Adipocyte (in vitro differentiated cells): ENCODE measurements at regions not wholly inside any gene's neighbourhood (a gene's known extent, or its start where the extent isn't known, plus 50 kb on each side); places are given as distances from the start of the nearest gene placed in this dataset.

Source experiments
- DNase-seq: peaks from one replicate; pipeline ENCODE4 v3.0.0-alpha.2; 2015; ENCODE audit warnings: low read depth
- H3K27me3 ChIP-seq: replicated peaks from 2 replicates; pipeline ENCODE4 v1.7.0; 2013; ENCODE audit warnings: mild to moderate bottlenecking, low read length, moderate library complexity; ENCODE audit not compliant: control insufficient read depth, insufficient read depth
- H3K36me3 ChIP-seq: 2 replicates; pipeline ENCODE4 v1.7.0; 2013; ENCODE audit warnings: low read length, mild to moderate bottlenecking, moderate library complexity; ENCODE audit not compliant: control insufficient read depth, insufficient read depth, severe bottlenecking
- H3K4me1 ChIP-seq: 2 replicates; pipeline ENCODE4 v1.7.0; 2013; ENCODE audit warnings: mild to moderate bottlenecking, low read length, moderate library complexity; ENCODE audit not compliant: control insufficient read depth, insufficient read depth
- H3K4me3 ChIP-seq: 2 replicates; pipeline ENCODE4 v1.7.0; 2013; ENCODE audit warnings: mild to moderate bottlenecking, low read length, moderate library complexity
- H3K9ac ChIP-seq: 2 replicates; pipeline ENCODE4 v1.7.0; 2013; ENCODE audit warnings: mild to moderate bottlenecking, low read length, moderate library complexity
- H3K9me3 ChIP-seq: 2 replicates; pipeline ENCODE4 v1.7.0; 2013; ENCODE audit warnings: mild to moderate bottlenecking, low read length, moderate library complexity; ENCODE audit not compliant: control insufficient read depth

- Histone ChIP-seq H3K9ac (no peak overlapping the region), H3K4me1 (no peaks in the 10 kb centered on the region), H3K9me3 (no peaks in the 10 kb centered on the region), H3K36me3 (no peaks in the 10 kb centered on the region), H3K27me3 (no peaks in the 10 kb centered on the region), H3K4me3 (no peak overlapping the region)
- no peak for DNase-seq
Measured at GRCh38 chr6:117077300-117077699, 188.1 kb upstream of the VGLL2 start.

GRCh38 chr6:117078624-117079023, 186.7 kb upstream of the VGLL2 start:
- no peak for DNase-seq
- no peaks in the 10 kb centered on the region for H3K36me3 ChIP-seq

DNA sequence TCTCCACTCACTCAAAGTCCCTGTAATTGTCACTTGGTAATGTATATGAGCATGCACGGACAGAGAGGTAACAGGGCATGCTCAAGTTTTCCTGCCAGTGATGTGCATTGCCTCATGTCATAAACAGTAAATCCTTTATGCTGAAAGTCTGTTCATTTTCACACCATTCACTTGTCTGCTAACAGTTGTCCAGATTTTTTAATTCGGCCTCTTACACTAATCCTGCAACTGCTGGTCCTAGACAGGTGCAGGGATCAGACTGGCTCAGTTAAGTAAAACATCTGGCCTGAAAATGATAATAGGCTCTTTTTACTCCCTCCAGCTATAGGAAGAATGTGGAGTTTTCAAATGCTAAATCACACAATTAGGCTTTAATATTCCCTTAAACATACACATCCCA, 185.4 kb upstream of the VGLL2 start:
- Histone ChIP-seq H3K27me3 (no peaks in the 10 kb centered on the region), H3K9ac (no peak overlapping the region), H3K4me1 (no peaks in the 10 kb centered on the region), H3K4me3 (no peak overlapping the region), H3K9me3 (no peaks in the 10 kb centered on the region), H3K36me3 (no peaks in the 10 kb centered on the region)
- no peak for DNase-seq

More at GRCh38 chr6:117078624-117079023, 186.7 kb upstream of the VGLL2 start:
- Histone ChIP-seq H3K9me3 (no peaks in the 10 kb centered on the region), H3K9ac (no peak overlapping the region), H3K4me3 (no peak overlapping the region), H3K4me1 (no peaks in the 10 kb centered on the region), H3K27me3 (no peaks in the 10 kb centered on the region)

- H3K9ac ChIP-seq: no peak overlapping the region
- no peaks in the 10 kb centered on the region for H3K4me1 ChIP-seq
- no peaks in the 10 kb centered on the region for H3K36me3 ChIP-seq
- no peak overlapping the region for H3K4me3 ChIP-seq
- DNase-seq: no peak
- H3K27me3 ChIP-seq: no peaks in the 10 kb centered on the region
- H3K9me3 ChIP-seq: no peaks in the 10 kb centered on the region
Measured at GRCh38 chr6:117089604-117090003, 175.8 kb upstream of the VGLL2 start.

DNA sequence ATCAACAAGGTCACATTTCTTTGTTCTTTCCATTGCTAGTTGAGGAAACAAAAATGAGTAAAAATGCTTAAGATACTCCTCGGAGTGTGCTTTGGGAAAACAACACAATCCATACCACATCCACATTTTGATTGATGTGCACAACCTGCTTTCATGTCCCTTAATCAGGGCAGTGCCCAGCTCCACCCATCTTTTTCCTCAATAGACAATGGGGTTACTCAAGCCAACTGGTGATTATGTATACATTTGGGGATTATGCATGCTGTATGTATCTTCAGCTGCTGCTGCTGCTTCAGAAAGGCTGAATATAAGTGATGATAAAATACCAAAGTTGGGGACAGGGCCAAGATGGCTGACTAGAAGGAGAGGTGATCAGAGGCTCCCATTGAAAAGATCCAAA, 155.2 kb upstream of the VGLL2 start:
- Histone ChIP-seq H3K9ac (no peak overlapping the region), H3K36me3 (no peaks in the 10 kb centered on the region), H3K4me1 (no peaks in the 10 kb centered on the region), H3K27me3 (no peaks in the 10 kb centered on the region), H3K4me3 (no peak overlapping the region), H3K9me3 (no peaks in the 10 kb centered on the region)
- DNase-seq: no peak

- no peaks in the 10 kb centered on the region for H3K9me3 ChIP-seq
- DNase-seq: no peak
- no peak overlapping the region for H3K4me3 ChIP-seq
- no peaks in the 10 kb centered on the region for H3K36me3 ChIP-seq
- H3K27me3 ChIP-seq: no peaks in the 10 kb centered on the region
- H3K9ac ChIP-seq: no peak overlapping the region
- no peaks in the 10 kb centered on the region for H3K4me1 ChIP-seq
Measured at GRCh38 chr6:117110737-117111136, 154.6 kb upstream of the VGLL2 start.

DNA sequence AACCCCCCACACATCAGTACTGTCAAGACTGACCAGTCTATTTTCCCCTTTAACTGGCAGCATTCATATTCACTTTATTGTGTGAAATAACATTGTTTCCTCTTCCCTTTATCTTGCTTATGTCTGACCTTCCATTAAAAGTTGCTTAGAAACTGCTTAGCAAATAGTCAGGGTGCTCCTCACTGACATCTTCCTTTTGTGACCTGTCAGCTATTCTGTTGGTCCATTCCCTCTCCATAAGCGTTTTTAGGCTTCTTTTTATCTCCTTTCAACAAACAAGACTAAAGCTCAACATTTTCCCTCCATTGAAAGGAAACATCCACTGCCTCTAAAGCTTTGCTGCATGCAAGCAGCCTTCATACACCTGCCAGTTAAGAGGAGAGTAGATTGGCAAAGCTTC, 147.7 kb upstream of the VGLL2 start:
- Histone ChIP-seq H3K4me3 (no peak overlapping the region), H3K36me3 (no peaks in the 10 kb centered on the region), H3K9ac (no peak overlapping the region), H3K9me3 (no peaks in the 10 kb centered on the region), H3K27me3 (no peaks in the 10 kb centered on the region), H3K4me1 (no peaks in the 10 kb centered on the region)
- DNase-seq: no peak

DNA sequence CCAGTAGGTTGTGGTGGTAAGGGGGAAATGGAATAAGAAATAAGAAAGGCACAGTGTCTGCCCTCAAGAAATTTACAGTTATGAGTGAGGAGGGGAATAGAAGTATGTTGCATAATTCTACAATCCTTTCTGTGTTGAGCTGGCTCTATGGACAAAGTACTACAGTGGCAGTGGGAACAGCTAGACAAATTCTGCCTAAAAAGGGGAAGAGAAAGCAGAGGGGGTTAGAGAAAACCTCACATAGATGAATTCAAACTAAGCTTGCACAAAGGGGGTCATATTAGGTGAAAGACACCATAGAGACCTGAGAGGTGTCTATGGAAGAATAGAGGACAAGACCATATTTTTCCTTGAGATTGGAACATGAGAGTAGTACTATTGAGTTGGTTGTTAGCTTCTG, 146.9 kb upstream of the VGLL2 start:
- Histone ChIP-seq H3K4me3 (no peak overlapping the region), H3K9ac (no peak overlapping the region)
- no peak for DNase-seq

DNA sequence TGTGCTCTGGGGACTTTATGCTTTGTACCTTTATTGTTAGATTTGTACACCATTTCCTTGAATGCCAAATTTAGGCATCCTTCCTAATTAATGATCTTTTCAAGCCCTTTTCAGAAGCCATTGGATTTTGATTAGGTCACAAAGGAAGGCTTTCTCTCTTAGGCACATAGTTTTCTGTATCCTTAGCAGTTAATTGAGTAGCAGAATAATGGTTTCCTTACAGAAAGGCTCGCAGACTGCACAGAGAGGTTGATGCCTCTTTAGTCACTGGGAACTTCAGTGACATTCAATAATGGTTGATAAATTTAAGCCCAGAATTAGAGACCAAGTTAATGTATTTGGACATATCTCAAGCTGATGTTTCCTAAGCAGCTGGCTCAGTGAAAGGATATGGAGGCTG, 139.1 kb upstream of the VGLL2 start:
- H3K9ac ChIP-seq: no peak overlapping the region
- no peak for DNase-seq
- no peaks in the 10 kb centered on the region for H3K27me3 ChIP-seq

More for the DNA sequence above, 146.9 kb upstream of the VGLL2 start:
- Histone ChIP-seq H3K36me3 (no peaks in the 10 kb centered on the region), H3K9me3 (no peaks in the 10 kb centered on the region), H3K27me3 (no peaks in the 10 kb centered on the region), H3K4me1 (no peaks in the 10 kb centered on the region)

GRCh38 chr6:117128052-117128451, 137.3 kb upstream of the VGLL2 start:
- Histone ChIP-seq H3K4me1 (no peaks in the 10 kb centered on the region), H3K36me3 (no peaks in the 10 kb centered on the region), H3K4me3 (no peak overlapping the region), H3K27me3 (no peaks in the 10 kb centered on the region), H3K9me3 (no peaks in the 10 kb centered on the region), H3K9ac (no peak overlapping the region)
- no peak for DNase-seq

More for the DNA sequence above, 139.1 kb upstream of the VGLL2 start:
- no peaks in the 10 kb centered on the region for H3K9me3 ChIP-seq
- H3K4me1 ChIP-seq: no peaks in the 10 kb centered on the region
- H3K4me3 ChIP-seq: no peak overlapping the region
- no peaks in the 10 kb centered on the region for H3K36me3 ChIP-seq

DNA sequence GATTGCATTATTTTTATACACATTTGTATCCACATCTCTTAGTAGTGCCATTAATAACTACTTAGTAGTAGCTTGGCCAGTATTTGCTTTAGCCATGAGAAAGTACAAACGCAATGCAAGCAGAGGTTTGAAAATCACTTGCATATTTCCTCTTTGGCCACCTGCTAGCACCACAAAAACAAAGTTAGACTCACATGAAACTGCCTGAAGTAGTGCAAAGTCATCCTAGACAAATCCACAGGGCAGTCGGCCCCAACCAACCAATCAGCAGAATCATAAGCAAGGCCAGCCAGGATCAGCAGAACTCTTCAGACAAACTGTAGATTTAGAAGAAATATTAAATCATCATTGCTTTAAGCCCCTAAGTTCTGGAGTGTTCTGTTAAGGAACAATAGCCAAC, 135.2 kb upstream of the VGLL2 start:
- Histone ChIP-seq H3K9ac (no peak overlapping the region), H3K27me3 (no peaks in the 10 kb centered on the region), H3K36me3 (no peaks in the 10 kb centered on the region), H3K4me1 (no peaks in the 10 kb centered on the region), H3K4me3 (no peak overlapping the region), H3K9me3 (no peaks in the 10 kb centered on the region)
- no peak for DNase-seq

DNA sequence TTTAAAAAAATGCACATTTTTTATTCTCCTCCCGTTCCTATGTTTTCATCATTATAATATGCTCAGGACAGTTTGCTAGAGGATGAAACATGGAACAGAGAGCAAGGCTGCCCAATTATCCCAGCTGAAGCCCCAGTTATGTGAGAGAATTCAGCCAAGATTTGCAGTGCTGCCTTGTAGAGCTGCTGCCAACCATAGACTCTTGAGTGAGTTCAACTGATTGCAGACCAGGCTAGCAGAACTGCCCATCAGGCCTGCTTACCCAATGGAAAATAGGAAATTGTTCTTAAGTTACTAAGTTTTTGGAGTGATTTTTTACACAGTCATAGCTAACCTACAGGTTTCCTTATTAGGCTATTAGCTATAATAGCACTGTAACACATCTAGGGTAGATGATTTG, 128.7 kb upstream of the VGLL2 start:
- Histone ChIP-seq H3K4me3 (no peak overlapping the region), H3K27me3 (no peaks in the 10 kb centered on the region), H3K36me3 (no peaks in the 10 kb centered on the region), H3K4me1 (no peaks in the 10 kb centered on the region), H3K9me3 (no peaks in the 10 kb centered on the region), H3K9ac (no peak overlapping the region)
- no peak for DNase-seq
